ENCODE measurements at regions not wholly inside any gene's neighbourhood (a gene's known extent, or its start where the extent isn't known, plus 50 kb on each side); places are given as distances from the start of the nearest gene placed in this dataset.

GRCh38 chr20:50397058-50397457, 113.1 kb upstream of the PTPN1 start:
- DNase-seq: no peak

DNA sequence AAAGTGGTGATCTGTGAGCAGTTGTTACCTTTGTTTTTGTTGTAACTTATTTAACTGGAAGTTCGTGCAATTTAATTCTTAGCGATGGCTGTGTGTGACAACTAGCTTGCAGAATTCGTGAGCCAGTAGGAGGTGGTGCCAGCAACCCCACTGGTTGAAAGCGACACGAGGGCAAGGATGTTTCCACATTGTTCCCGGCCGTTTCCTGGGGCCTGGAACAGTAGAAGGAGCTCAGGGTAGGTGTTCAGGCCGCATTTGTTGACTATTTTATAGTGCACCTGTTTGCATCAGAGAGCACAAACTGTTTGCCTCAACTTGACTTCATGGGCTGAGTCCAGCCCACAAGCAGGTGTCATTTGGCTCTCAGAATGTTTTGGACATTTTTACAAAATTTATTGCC, 112.1 kb upstream of the PTPN1 start:
- DNase-seq: no peak

- DNase-seq: no peak
These were observed 111.7 kb upstream of the PTPN1 start for GRCh38 chr20:50398471-50398820.

DNA sequence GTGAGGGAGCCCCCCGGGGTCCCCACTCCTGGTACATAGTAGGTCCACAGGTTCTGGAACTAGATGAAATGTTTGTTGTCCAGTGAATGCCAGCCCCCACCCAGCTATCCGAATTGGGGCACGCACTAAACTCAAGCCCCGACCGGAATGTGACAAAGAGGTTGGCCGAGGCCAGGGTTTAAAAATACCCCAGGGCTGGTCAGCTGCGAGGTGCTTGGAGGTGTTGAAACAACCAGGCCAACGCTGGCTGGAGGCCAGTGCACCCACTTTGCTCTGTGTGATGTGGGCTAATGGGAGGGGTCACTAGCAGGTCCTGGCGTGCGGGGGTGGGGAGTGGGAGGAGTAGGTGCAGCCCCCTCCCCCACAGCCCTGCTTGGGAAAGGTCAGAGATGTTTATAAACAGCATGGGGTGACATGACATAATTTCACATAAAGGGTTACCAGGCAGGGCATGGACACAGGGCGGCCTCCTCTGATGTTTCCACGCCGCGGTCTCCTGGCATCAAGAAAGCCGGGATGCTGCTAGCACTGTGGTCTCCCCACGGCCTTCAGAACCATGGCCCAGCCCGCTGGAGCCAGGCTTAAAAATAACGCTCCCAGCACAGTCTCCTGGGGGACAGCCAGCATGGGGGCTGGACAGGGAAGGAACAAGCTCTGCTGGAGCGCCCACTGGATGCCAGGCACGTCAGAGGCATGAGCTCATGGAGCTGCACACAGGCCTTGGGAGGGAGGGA, 111.2 kb upstream of the PTPN1 start:
- DNase-seq: no peak

GRCh38 chr20:50399555-50399916, 110.6 kb upstream of the PTPN1 start:
- no peak for DNase-seq

GRCh38 chr20:50399917-50400704, 110.1 kb upstream of the PTPN1 start:
- no peak for DNase-seq

DNA sequence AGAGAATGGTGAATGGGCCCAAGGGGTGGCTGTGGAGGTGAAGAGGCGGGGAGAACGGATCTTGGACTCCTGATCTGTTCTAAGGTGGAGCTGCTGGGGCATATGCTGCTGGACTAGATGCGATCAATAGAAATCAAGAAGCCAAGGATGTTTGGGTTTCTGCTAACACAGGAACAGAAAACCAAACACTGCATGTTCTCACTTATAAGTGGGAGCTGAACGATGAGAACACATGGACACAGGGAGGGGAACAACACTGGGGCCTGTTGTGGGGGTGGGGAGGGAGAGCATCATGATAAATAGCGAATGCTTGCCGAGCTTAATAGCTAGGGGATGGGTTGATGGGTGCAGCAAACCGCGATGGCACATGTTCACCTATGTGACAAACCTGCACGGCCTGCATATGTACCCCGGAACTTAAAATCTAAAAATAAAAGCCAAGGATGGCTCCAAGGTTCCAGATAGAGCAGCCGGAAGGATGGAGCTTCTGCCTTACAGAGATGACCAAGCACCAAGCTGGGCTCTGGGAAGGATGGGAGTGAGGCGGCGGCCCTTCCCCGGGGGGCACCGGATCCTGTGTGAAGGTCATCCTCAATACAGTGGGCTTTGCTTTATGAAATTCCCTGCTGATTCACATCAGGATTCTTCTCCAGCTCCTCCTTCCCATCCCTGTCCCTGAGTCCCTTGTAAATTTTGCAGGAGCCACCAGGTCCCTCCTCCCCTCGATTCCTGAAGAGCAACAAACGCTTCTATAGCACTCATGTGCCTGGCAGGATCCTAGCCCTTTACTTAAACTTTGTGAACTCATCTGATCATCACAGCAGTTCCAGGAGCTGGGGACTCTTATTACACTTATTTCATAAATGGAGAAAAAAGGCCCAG, 109.2 kb upstream of the PTPN1 start:
- DNase-seq: no peak

- DNase-seq: no peak
These were observed 108.4 kb upstream of the PTPN1 start for GRCh38 chr20:50401587-50402418.

GRCh38 chr20:50403565-50404418, 106.4 kb upstream of the PTPN1 start:
- DNase-seq: no peak

- DNase-seq: no peak
These were observed 105.6 kb upstream of the PTPN1 start for GRCh38 chr20:50404419-50405234.

DNA sequence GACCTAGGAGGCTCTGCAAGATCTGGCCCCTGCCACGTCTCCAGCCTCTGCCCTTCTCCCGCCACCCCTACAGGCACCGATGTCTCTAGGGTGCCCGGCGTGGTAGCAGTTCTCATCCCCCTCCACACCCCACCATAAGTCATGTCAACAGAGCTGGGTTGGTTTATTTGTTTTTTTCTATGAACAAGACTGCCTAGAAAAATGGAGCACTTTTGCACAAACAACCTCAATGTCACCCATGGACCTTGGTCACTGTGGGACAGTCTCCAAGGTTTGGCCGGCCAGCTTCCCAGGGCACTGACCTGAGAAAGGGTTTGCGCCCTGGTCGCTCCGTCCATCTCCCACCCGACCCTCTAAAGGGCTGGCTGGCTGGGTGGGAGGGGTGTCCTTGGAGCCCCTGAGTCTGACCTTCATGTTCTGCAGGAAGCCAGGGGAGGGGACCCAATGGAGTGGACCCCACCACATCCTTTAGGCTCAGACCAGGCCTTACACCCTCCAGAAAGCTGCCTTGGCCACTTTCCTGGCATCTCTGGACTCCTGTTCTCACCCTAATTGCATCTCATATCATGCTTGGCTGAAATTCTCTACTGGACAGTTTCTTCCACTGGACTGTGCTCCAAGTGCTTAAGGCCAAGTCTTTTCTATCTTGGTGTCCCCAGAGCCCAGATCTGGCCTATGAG, 104.8 kb upstream of the PTPN1 start:
- no peak for DNase-seq

DNA sequence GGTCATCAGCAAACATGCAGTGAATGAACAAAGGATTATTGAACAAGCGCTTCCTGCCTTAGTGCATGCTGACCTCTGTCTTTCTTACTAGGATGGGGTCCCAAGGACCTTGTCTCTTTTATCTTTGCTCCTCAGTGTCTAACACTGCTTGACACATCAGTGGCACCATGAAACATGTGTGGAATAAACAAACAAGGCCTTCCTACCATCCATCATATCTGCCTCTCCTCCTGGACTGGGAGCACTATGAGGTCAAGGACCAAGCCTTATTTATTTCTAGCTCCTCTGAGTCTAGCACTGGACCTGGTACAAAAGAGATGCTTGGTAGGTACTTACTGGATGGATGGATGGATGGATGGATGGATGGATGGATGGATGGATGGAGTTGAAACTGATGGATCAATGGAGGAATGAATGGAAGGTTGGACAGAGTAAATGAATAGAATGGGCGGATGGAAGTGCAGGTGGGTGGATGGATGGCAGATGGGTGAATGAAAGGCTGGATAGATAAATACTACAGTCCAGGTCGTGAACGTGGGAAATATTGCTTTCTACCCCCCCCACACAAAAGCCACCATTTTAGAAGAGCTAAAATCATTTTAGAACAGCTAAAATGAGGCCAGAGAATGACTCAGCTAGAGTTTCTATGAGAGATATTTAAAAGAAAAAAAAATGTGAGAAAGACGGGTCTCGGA, 104.1 kb upstream of the PTPN1 start:
- no peak for DNase-seq

DNA sequence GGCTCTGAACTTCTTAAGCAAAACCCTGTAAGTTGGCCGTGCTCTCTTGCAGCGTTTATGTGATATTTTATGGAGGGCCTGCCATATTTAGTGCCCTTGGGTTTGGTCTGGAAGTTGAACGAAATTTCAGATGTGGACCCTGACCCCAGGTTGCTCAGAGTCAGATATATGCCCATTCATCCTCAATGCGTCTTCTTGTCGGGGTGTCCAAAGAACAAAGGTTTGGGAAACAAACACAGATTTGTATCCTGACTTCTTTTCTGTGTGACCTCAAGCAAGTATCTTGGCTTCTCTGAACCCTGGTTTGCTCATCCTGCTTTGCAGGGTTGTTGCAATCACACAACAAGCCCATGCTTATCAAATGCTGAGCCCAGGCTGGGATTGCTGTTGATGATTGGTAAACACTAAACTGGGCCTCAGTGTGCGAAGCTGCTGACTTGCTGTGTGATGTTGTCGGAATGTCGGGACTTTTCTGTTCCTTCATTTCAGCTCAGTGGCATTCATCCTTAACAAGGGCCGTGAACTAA, 103.5 kb upstream of the PTPN1 start:
- no peak for DNase-seq

- no peak for DNase-seq
These were observed 101.4 kb upstream of the PTPN1 start for GRCh38 chr20:50408526-50409364.

- no peak for DNase-seq
These were observed 100.7 kb upstream of the PTPN1 start for GRCh38 chr20:50409495-50409894.

- DNase-seq: no peak
These were observed 99.8 kb upstream of the PTPN1 start for GRCh38 chr20:50410343-50410742.

DNA sequence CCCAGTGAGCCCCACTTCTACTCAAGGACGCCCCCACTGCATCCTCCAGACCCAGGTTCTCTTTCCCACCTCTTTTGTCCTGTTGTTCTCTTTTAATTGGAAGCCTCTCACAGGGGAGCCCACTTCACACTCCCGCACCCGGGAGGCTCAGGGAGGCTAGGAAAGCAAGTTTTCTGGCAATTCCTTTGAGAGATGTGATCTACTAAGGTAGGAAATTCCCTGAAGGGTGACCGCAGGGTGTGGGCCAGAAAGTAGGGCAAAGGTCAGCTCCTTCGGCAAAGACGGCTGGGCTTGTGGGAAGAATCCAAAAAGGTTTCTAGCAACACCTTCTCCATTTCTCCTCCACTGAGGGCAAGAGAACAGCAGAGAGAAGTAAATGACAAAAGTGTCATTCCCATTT, 98.1 kb upstream of the PTPN1 start:
- no peak for DNase-seq

- DNase-seq: no peak
These were observed 97.7 kb upstream of the PTPN1 start for GRCh38 chr20:50412499-50412898.

All from cortex of kidney (tissue), 1 donor.